NB4 (cell line): ENCODE measurements at regions not wholly inside any gene's neighbourhood (a gene's known extent, or its start where the extent isn't known, plus 50 kb on each side); places are given as distances from the start of the nearest gene placed in this dataset.

Experiments used
- CTCF ChIP-seq: IDR thresholded peaks from one replicate; pipeline ENCODE4 v1.5.1; 2012; ENCODE audit warnings: low read depth, low read length
- MAX ChIP-seq: IDR thresholded peaks from 2 replicates; pipeline ENCODE4 v1.6.1; 2011; ENCODE audit warnings: low read depth, low read length
- MYC ChIP-seq: IDR thresholded peaks from 2 replicates; pipeline ENCODE4 v1.6.1; 2011; ENCODE audit warnings: low read depth, low read length
- POLR2A ChIP-seq: IDR thresholded peaks from 2 replicates; pipeline ENCODE4 v1.6.1; 2011; ENCODE audit warnings: mild to moderate bottlenecking; ENCODE audit not compliant: insufficient read length; ENCODE audit errors: extremely low read depth

- no peak for TF ChIP-seq CTCF
- no peak for TF ChIP-seq POLR2A
- TF ChIP-seq MAX = no peak
- no peak for TF ChIP-seq MYC
These were observed 122.3 kb upstream of the FBXO33 start for GRCh38 chr14:39554576-39554975.
